Activated T-helper 9 cell treated with anti-CD3 and anti-CD28 coated beads, Interleukin-2, amount 50 U/mL, for 16 hours (primary cell): ENCODE measurements at regions not wholly inside any gene's neighbourhood (a gene's known extent, or its start where the extent isn't known, plus 50 kb on each side); places are given as distances from the start of the nearest gene placed in this dataset.

Experiments
- DNase-seq: peaks from one replicate; pipeline ENCODE4 v3.0.0-alpha.2; 2020; ENCODE audit warnings: low read depth

DNA sequence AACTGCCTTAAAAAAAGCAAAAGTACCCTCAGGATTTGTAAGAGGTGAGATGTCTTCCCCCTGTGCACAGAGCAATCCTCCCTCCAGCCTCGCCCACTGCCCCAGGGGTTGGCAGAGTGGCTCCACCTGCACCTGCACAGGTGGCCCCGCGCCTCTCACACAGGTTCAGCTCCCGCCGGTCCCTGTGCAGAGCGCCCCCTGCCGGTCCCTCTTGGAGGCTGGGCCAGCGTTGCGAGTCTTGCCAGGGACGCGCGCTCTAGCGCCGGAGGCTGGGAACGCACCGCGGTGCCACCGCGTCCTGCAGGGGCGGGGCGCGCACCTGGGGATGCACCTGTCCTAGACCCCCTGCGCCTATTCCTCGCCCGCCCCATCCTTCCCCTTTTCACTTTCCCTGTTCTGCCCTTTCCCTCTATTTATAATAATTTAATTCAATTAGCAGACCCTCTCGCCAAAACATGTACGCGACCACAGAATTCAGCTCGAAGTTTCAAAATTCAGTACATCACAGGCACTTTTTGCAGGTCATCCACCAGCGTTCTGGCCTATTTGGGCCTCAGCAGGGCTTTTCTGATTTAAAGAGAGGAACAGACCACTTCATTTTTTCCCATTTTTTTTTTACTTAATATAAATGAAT, 618.6 kb downstream of the AACS start:
- no peak for DNase-seq

GRCh38 chr12:125684968-125685790, 619.9 kb downstream of the AACS start:
- DNase-seq: no peak

GRCh38 chr12:125685915-125686314, 620.7 kb downstream of the AACS start:
- DNase-seq: no peak

DNA sequence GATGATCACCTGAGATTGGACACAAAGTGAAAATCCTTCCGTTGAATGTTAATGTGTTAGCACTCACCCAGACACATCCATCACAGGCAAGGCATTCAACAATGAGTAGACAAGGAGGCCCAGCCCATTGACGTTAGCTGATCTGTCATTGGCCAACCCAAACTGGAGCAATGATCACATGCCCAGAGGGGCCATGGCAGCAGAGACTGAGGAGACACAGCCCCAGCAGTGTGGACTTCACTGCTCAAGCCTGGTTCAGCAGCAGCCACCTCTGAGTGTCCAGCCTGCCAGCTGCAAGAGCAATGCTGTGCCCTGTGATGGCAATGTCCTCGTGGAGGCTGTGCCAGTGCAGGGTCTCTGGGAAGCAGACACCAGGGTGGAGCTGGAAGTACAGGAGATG, 622.2 kb downstream of the AACS start:
- no peak for DNase-seq

GRCh38 chr12:125687820-125688219, 622.6 kb downstream of the AACS start:
- DNase-seq: no peak

DNA sequence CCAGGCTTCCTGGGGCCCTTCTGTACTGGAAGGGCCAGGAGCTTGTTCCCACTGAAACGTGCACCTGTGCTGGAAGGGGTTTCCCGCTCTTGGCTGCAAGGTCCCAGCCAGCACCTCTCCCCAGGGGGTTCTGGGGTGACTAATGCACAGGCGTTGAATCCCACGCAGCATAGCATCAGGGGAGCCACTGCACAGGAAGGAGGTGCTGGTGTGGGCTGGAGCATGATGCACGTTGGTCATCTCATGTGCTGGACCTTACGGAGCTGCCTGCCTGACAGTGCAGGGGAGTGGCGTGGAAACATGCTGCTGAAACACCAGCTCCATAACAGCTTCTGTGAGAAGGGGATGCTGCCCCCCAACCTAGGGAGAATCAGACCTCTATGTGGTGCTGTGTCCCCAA, 623.0 kb downstream of the AACS start:
- no peak for DNase-seq

DNA sequence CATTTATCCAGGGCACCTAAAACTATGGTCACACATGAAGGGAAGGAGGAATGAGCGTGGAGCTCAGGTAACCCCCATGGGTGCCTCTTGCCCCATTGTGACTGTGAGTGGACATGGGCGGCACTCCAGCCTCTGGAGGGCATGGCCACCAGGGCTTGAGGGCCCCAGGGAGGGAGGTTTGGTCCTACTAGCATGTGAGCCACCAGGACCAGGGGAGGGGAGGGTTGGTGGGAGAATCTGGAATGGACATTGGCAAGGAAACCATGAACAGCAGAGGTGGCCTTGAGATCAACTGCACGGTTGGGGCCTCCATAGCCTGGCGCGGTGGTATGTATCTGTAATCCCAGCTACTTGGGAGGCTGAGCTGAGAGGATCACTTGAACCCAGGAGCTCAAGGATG, 623.6 kb downstream of the AACS start:
- DNase-seq: no peak

DNA sequence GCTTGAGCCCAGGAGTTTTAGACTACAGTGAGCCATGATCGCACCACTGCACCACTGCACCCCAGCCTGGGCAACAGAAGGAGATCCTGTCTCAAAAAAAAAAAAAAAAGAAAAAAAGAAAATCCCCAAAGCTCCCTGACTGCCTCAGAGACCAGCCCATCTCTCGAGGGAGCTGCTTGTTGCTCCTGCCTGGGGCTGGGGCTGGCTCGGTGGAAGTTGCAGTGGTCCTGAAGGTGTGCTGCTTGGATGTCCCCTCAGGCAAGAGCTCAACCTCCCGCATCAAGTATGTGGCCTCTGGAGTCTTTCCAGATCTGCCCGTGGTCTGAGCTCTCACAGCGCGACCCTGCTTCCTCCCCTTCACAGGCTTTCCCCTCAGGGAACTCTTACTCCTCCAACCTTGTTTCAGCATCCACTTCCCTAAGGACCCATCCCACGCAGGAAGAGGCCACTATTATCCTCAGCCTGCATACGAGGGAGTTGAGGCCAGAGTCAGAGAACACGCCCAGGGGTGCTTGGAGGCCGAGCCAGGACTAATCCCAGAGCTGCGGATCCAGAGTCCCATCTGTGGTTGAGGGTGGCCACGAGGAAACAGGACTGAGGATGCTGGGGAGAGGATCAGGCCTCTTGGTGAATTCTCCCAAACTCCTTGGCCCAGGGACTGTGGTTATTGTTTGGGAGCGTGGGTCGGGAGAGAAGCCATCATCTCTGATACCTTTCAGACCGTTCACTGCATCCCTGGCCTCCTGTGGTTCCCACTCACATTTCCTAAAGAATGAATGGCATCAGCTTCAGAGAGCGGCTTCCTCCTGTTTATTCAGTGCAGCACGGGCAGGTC, 624.6 kb downstream of the AACS start:
- no peak for DNase-seq

DNA sequence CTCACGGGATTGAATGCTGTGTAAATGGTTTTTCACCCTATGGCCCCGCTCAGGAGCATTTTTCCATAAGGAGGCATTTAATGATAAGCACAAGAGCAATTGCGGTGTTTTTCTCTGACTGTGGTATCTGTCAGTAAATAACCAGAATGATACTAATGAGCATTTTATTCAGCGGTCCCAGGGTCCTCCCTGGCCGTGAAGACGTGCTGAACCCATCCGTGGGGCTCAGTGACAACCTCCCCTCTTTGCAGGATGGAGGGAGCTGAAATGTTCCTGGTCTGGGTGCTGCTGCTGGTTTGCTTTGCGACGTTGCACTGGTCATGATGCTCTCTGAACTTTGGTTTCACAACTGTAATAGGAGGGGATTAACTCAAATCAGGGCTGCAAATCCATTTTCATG, 625.6 kb downstream of the AACS start:
- DNase-seq: no peak

- no peak for DNase-seq
These were observed 630.8 kb downstream of the AACS start for GRCh38 chr12:125696054-125696453.

DNA sequence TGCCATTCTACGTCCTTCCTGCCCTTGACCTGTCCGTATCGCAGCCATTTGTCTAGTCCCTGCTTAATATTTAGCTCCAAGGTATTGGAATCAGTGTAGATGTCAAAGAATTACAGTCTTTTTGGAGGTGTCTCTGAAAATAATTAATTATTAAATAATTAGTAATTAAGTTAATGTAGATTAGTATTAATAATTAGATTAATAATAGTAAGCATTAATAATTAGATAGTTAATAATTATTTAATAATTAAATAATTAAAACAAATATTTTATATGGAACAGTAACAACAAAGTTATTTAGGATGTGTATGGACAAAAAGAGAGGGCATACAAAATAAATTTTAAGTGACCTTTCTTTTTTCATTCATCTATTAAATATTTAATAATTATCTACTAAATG, 639.6 kb downstream of the AACS start:
- no peak for DNase-seq

- no peak for DNase-seq
These were observed 655.7 kb downstream of the AACS start for GRCh38 chr12:125720961-125721360.

- no peak for DNase-seq
These were observed 668.9 kb downstream of the AACS start for GRCh38 chr12:125734137-125734536.

- DNase-seq: no peak
These were observed 673.0 kb downstream of the AACS start for GRCh38 chr12:125738211-125738610.

- DNase-seq: no peak
These were observed 677.2 kb downstream of the AACS start for GRCh38 chr12:125742413-125742812.

GRCh38 chr12:125744201-125744600, 679.0 kb downstream of the AACS start:
- DNase-seq: no peak

GRCh38 chr12:125755512-125755911, 690.3 kb downstream of the AACS start:
- no peak for DNase-seq

GRCh38 chr12:125766091-125766490, 700.9 kb downstream of the AACS start:
- DNase-seq: no peak

GRCh38 chr12:125772403-125772802, 707.2 kb downstream of the AACS start:
- no peak for DNase-seq

GRCh38 chr12:125773033-125773640, 707.9 kb downstream of the AACS start:
- no peak for DNase-seq

- DNase-seq: no peak
These were observed 710.3 kb downstream of the AACS start for GRCh38 chr12:125775507-125775906.

DNA sequence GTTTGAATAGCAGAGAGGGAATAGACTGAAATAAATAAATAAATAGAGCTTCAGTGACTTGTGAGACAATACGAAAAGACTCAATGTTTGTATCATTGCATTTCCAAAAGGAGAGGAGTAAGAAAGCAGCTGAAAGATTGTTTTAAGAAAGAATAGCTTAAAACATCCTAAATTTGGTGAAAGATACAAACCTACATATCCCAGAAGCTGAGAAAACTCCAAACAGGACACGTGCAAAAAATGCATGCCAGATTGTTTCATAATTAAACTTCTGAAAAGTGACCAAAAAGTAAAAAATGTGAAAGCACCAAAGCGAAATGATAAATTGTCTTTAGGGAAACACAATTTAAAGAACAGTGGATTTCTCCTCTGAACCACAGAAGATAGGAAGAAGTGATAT, 711.0 kb downstream of the AACS start:
- no peak for DNase-seq
